Liver (tissue), 3 donors: ENCODE measurements at regions not wholly inside any gene's neighbourhood (a gene's known extent, or its start where the extent isn't known, plus 50 kb on each side); places are given as distances from the start of the nearest gene placed in this dataset.

Source experiments
- CTCF ChIP-seq: fragments of 150-350 bp; IDR thresholded peaks from 2 replicates; pipeline ENCODE4 v1.5.1; 2017; ENCODE audit warnings: improper control_type of control experiment, low read depth, low read length; ENCODE audit not compliant: missing input control
- FOXA1 ChIP-seq: IDR thresholded peaks from 2 replicates; pipeline ENCODE4 v1.6.1; 2016; ENCODE audit warnings: antibody characterized with exemption
- NR2F2 ChIP-seq: IDR thresholded peaks from 2 replicates; pipeline ENCODE4 v1.6.1; 2016; ENCODE audit warnings: antibody characterized with exemption
- TAF1 ChIP-seq: conservative IDR thresholded peaks from 2 replicates; pipeline ENCODE4 v1.6.1; 2016; ENCODE audit warnings: antibody characterized with exemption, mild to moderate bottlenecking
- donor health status: healthy.
- donor health status: healthy.

GRCh38 chr2:204487447-204488229 is 57.6 kb upstream of the PARD3B start:
- TF ChIP-seq CTCF (no peak), TAF1 (no peak), FOXA1 (no peak), NR2F2 (no peak)
